Left ventricle myocardium superior (tissue), 1 donor: ENCODE measurements at regions not wholly inside any gene's neighbourhood (a gene's known extent, or its start where the extent isn't known, plus 50 kb on each side); places are given as distances from the start of the nearest gene placed in this dataset.

ENCODE experiments used
- ATAC-seq: fragments of 200-7000 bp; cut with Tn5 transposase; one replicate; pipeline ENCODE4 v1.9.1; 2020; ENCODE audit warnings: mild to moderate bottlenecking, moderate library complexity
- DNase-seq: peaks from one replicate; pipeline ENCODE4 v3.0.0-alpha.2; 2020
- intact Hi-C: fragments of 100-400 bp; cut with micrococcal nuclease; formaldehyde crosslinking; loops from one replicate; pipeline ENCODE4 v1.11.0; 2022
- donor health status: DM: no; HTN: yes; CAD: no; lungs with severe emphysema.

DNA sequence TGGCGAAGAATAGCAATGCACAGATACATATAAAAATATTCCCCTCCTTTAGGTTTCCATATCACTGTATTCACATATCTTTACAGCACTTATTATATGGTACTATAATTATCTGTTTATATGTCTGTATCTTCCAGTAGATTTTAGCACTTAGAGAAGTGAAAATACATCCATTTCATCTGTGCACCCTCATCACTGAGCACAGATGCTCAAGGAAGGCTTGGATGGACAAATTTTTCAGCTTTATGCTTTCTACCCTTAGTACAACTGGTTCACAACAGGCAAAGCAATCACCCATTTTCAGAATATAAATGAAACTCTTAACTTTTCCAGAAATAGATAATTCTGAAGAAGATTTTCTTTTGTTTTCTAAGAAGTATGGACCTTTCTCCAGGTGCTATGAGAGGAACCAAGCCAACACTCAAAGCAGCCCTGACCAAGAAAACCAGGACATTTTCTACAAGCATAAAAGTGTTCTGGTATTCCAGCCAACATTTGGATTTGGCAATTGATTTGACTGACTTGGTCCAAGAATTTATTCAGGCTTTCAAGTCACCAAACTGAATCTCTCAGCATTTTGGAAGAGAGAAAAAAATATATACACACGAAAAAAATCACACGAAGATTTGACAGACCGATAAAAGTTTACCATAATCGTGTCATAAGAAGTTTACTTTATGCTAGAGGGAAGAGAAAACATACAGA, 170.2 kb upstream of the CD180 start:
- intact Hi-C loops = no loop called here
- ATAC-seq = no peak
- no peak for DNase-seq

GRCh38 chr5:67366276-67366675, 169.7 kb upstream of the CD180 start:
- intact Hi-C loops = no loop called here
- no peak for ATAC-seq

DNA sequence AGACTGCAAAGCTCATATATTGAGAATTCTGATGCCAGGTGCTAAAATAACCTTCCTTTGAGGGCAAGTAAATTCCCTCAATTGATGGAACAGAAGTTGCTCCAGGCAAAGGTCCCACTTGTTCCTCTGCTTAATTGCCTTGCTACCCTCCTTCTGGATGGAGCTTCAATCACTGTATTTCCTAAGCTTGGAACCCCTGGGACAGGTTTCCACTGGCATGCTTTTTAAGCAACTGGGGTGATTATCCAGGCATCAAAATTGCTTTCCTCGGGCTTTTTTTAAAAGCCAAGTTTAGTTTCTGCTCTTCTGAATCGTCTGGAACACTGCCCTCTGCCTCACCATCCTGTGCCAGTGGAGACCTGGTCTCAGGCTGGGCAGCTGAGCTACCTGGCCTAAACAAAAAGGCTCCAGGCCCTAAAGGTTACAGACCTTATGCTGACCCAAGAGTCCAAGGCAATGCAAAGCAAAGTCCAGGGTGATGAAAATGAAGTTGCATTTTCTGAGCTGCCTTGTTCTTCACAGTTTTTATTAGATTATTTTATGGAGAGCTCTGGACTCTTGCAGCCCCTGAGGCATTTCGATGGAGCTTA, 167.9 kb upstream of the CD180 start:
- ATAC-seq (no peak), DNase-seq (no peak)
- intact Hi-C loops = no loop called here

More at GRCh38 chr5:67366276-67366675, 169.7 kb upstream of the CD180 start:
- no peak for DNase-seq

DNA sequence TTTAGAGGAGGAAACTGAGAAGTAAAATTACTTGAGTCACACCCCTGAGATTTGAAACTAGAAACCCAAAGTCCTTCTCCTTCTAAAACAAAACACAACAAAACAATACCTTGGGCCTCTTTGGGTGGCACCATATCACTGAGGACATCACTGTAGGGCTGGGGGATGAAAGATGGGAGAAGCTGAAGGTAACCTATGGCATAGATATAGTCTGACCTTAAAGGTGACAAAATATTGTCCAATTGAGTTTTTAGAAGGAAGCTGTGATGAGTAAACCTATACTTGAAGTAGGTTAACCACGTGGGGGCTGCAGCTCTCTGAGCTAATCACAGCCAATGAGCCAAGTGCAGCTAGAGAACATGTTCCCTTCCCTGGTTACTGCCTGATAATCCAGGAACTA, 167.4 kb upstream of the CD180 start:
- DNase-seq = no peak
- no peak for ATAC-seq
- intact Hi-C loops = no loop called here

DNA sequence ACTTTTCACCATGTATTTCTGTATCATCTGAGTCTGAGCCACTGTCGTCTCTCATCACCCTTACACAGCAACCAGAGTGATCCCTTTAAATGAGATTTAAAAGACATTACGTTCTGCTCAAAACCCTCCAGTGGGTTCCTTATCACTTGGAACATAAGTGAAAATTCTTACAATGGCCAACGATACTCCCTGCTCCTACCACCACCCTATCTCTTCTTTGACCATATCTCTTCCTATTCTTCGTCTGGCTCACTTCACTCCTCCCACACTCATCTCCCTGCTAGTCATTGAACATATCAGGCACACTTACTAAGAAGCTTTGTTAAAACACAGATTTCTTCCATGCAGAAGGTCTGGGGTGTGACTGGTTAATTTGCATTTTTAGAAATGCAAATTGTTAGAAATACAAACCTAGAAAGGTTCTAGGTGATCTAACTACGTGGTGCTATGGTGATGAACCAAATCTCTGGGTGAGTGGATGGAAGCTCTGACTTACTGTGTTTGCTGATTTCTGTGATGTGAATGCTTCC, 166.6 kb upstream of the CD180 start:
- intact Hi-C loops = no loop called here
- no peak for ATAC-seq

GRCh38 chr5:67361932-67362729, 165.5 kb upstream of the CD180 start:
- ATAC-seq = no peak
- intact Hi-C loops = no loop called here
- DNase-seq = no peak

More for the DNA sequence above, 166.6 kb upstream of the CD180 start:
- no peak for DNase-seq

GRCh38 chr5:67360047-67360446, 163.4 kb upstream of the CD180 start:
- intact Hi-C loops = no loop called here
- DNase-seq (no peak), ATAC-seq (no peak)

GRCh38 chr5:67358186-67358585, 161.6 kb upstream of the CD180 start:
- no peak for ATAC-seq

GRCh38 chr5:67355120-67355713, 158.6 kb upstream of the CD180 start:
- intact Hi-C loops = no loop called here
- no peak for ATAC-seq
- no peak for DNase-seq

More at GRCh38 chr5:67358186-67358585, 161.6 kb upstream of the CD180 start:
- intact Hi-C loops = no loop called here
- DNase-seq = no peak

- intact Hi-C loops = no loop called here
- ATAC-seq = peak; percentile 47
- DNase-seq = no peak
These were observed 157.2 kb upstream of the CD180 start for GRCh38 chr5:67353500-67354450.

DNA sequence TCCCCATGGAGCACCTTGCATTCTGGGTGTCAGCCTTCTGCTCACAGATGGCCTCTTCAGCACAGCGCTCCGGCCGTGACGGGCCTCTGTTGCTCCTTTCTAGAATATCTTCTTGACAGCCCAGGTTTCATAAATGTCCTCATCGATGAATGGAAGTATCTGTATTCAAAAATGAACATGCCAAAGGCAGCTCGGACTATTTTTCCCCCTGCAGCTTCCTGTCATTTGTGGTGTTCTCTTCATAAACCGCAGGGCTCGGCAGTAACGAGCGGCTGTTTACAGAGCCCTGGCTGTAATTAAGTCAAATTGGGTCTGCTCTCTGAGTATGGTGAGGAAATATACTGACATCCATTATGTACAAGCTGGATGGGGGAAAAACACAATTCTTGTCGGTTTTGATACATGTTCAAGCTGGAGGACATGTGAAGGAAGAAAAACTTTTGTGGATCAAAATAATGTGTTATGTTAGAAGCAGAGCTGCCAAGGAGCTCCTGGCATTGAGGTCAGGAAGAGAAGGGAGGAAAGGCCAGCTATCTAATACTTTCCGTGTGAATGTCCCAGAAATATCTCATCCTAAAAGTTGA, 154.1 kb upstream of the CD180 start:
- DNase-seq = no peak
- intact Hi-C loops = no loop called here
- peak; percentile 31 for ATAC-seq

GRCh38 chr5:67350185-67350584, 153.6 kb upstream of the CD180 start:
- DNase-seq (no peak), ATAC-seq (peak; percentile 38)
- intact Hi-C loops = no loop called here

DNA sequence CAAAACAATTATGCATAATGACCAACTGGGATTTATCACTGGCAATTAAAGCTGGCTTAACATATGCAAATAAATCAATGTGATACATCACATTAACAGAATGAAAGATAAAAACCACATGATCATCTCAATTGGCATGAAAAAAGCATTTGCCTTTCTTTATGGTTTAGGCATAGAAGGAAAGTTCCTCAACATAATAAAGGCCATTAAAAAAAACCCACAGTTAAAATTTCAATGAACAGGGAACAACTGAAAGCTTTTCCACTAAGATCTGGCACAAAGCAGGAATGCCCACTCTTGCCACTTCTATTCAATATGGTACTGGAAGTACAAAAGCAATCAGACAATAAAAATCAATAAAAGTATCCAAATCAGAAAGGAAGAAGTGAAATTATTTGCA, 151.2 kb upstream of the CD180 start:
- no peak for ATAC-seq
- intact Hi-C loops = no loop called here
- no peak for DNase-seq

DNA sequence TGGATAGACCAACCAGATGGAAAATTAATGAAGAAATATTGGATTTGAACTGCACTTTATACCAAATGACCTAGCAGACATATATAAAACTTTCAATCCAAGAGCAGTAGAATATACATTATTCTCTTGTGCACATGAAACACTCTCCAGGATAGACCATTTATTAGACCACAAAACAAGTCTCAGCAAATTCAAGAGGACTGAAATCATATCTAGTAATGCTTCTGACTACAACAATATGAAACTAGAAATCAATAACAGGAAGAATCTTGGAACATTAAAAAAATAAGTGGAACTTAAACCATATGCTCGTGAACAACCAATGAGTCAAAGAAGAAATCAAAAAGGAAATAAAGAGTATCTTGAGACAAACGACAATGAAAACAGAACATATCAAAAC, 150.0 kb upstream of the CD180 start:
- intact Hi-C loops = no loop called here
- no peak for DNase-seq
- ATAC-seq = no peak

GRCh38 chr5:67344870-67345269, 148.3 kb upstream of the CD180 start:
- DNase-seq (no peak), ATAC-seq (no peak)
- intact Hi-C loops = no loop called here

GRCh38 chr5:67343835-67344234, 147.2 kb upstream of the CD180 start:
- intact Hi-C loops = no loop called here
- ATAC-seq (no peak), DNase-seq (no peak)

DNA sequence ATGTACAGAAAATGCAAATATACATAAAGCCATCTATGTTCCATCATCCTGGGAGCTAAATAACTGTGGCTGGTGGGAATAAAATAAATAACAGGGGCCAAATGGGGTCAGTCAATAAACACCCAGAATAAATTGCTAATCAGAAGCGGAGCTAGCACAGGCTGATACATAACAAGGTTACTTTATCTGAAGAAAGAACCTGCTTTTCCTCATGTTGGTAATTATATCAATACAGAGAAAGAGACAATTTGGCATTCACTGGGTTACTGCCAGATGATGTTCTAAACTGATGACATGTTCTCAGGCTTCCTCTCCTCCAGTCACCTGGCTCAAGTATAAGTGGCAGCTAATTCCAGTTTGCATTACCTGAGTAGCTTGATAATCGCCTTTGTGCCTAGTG, 144.9 kb upstream of the CD180 start:
- intact Hi-C loops = no loop called here
- ATAC-seq (no peak), DNase-seq (no peak)

- intact Hi-C loops = no loop called here
- DNase-seq (no peak), ATAC-seq (no peak)
These were observed 142.7 kb upstream of the CD180 start for GRCh38 chr5:67339219-67339767.
